ENCODE measurements at regions not wholly inside any gene's neighbourhood (a gene's known extent, or its start where the extent isn't known, plus 50 kb on each side); places are given as distances from the start of the nearest gene placed in this dataset.

DNA sequence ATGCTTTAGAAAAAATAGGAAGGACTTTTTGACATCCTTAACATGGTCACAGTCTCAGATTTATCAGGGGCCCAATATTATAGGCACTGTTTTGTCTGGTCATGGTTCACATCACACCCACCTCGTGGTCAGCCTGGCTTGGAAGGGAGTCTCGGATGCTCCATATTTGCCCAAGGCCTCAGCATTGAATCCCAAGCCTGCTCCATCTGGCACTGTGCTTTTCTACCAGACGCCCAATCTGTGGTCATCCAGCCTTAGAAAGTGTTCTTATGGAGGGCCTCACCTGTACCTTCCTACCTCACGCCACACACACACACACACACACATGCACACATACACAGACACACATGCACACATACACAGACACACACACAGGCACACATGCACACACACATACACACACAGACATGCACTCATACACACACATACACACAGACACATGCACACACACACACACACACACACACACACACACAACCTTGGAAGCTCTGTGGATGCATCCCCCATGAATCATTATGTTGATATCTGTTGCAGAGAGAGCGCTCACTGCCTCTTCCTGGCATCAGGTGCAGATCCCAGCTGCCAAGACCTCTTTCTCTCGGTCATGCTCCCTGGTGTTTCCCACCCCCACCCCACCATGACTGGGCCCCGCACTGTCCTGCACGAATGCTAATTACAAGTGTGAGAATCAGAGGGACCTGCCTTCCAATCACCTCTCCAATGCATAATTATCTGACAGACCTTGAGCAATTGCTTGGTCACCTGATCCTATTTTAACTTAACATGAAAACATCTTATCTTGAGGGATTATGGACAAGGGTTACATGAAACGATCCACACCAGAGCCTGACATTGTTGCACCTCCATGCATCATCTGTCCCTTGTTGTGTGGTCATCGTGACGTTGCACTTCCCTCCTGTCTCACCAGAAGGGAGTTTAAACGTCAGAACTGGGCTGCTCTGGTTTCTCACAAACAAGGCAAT, 122.7 kb upstream of the TMEM72 start (continued):
- TF ChIP-seq, protein P1, sequence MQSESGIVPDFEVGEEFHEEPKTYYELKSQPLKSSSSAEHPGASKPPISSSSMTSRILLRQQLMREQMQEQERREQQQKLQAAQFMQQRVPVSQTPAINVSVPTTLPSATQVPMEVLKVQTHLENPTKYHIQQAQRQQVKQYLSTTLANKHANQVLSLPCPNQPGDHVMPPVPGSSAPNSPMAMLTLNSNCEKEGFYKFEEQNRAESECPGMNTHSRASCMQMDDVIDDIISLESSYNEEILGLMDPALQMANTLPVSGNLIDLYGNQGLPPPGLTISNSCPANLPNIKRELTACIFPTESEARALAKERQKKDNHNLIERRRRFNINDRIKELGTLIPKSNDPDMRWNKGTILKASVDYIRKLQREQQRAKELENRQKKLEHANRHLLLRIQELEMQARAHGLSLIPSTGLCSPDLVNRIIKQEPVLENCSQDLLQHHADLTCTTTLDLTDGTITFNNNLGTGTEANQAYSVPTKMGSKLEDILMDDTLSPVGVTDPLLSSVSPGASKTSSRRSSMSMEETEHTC (IDR thresholded peaks at IDR 0.05), result no peak
- TF ChIP-seq NR4A1 (CRISPR knock-in tag; IDR thresholded peaks at IDR 0.05) (no peak), NR4A1 (tag; IDR thresholded peaks at IDR 0.05) (no peak), ZKSCAN1 (IDR thresholded peaks at IDR 0.05; ENCODE audit: low read depth, low read length) (no peak), ZNF507 (tag; conservative IDR thresholded peaks at IDR 0.05) (no peak), HOXB6 (CRISPR knock-in tag; IDR thresholded peaks at IDR 0.05; ENCODE audit: borderline replicate concordance) (no peak), MYBL2 (IDR thresholded peaks at IDR 0.05; ENCODE audit: low read depth) (no peak), MYBL2 (CRISPR knock-in tag; IDR thresholded peaks at IDR 0.05; ENCODE audit: borderline replicate concordance) (no peak), SMAD1 (IDR thresholded peaks at IDR 0.05; ENCODE audit: low read depth, low read length, partially characterized antibody) (no peak), THRAP3 (IDR thresholded peaks at IDR 0.05; ENCODE audit: borderline replicate concordance) (no peak), RBM34 (IDR thresholded peaks at IDR 0.05; ENCODE audit: borderline replicate concordance, insufficient read depth, low read length) (no peak), BRD4 (IDR thresholded peaks at IDR 0.05) (no peak), PHF21A (IDR thresholded peaks at IDR 0.05; ENCODE audit: borderline replicate concordance, low read depth) (no peak), ADNP (tag; IDR thresholded peaks at IDR 0.05) (no peak)
- TF ChIP-seq, protein P2, sequence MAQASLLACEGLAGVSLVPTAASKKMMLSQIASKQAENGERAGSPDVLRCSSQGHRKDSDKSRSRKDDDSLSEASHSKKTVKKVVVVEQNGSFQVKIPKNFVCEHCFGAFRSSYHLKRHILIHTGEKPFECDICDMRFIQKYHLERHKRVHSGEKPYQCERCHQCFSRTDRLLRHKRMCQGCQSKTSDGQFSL (CRISPR knock-in tag; IDR thresholded peaks at IDR 0.05), result no peak
- TF ChIP-seq, protein P2 (tag; IDR thresholded peaks at IDR 0.05), result no peak
- TF ChIP-seq, protein P3, sequence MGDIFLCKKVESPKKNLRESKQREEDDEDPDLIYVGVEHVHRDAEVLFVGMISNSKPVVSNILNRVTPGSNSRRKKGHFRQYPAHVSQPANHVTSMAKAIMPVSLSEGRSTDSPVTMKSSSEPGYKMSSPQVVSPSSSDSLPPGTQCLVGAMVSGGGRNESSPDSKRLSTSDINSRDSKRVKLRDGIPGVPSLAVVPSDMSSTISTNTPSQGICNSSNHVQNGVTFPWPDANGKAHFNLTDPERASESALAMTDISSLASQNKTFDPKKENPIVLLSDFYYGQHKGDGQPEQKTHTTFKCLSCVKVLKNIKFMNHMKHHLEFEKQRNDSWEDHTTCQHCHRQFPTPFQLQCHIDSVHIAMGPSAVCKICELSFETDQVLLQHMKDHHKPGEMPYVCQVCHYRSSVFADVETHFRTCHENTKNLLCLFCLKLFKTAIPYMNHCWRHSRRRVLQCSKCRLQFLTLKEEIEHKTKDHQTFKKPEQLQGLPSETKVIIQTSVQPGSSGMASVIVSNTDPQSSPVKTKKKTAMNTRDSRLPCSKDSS (IDR thresholded peaks at IDR 0.05; ENCODE audit: low read depth, partially characterized antibody), result no peak

Data from K562 (cell line).